Panc1 (cell line): ENCODE measurements at regions not wholly inside any gene's neighbourhood (a gene's known extent, or its start where the extent isn't known, plus 50 kb on each side); places are given as distances from the start of the nearest gene placed in this dataset.

ENCODE experiments used
- ATAC-seq: fragments of 200-7000 bp; cut with Tn5 transposase; 2 replicates; pipeline ENCODE4 v1.9.1; 2020; ENCODE audit warnings: mild to moderate bottlenecking, moderate library complexity
- BruUV-seq: library from RNA; stranded (reverse); fragments of 400-500 nt; replicated peaks from 2 replicates; lab custom pipeline; 2021; lab: Mats Ljungman, UMichigan
- CTCF ChIA-PET: fragments of 300-600 bp; sonication (Branson Sonifier 250); formaldehyde crosslinking; loops from one replicate; lab custom pipeline; 2022; ENCODE audit warnings: antibody characterized with exemption; lab: Charles Lee
- POLR2A ChIA-PET: fragments of 300-600 bp; sonication (Branson Sonifier 250); formaldehyde crosslinking; loops from one replicate; lab custom pipeline; 2022; ENCODE audit warnings: antibody characterized with exemption; lab: Charles Lee
- DNase-seq: peaks from one replicate; pipeline ENCODE4 v3.0.0-alpha.2; 2010; ENCODE audit warnings: low read depth, low spot score
- H3K27ac ChIP-seq: 2 replicates; pipeline ENCODE4 v1.5.1; 2011; ENCODE audit warnings: mild to moderate bottlenecking, low read length, inconsistent platforms
- H3K27me3 ChIP-seq: fragments of 200-500 bp; sonication (Bioruptor generic); 2 replicates; pipeline ENCODE4 v1.6.0; 2014; ENCODE audit warnings: low read length, inconsistent platforms; ENCODE audit not compliant: control insufficient read depth, insufficient read depth
- H3K36me3 ChIP-seq: fragments of 200-500 bp; sonication (Bioruptor generic); 2 replicates; pipeline ENCODE4 v1.5.1; 2014; ENCODE audit warnings: inconsistent platforms, mild to moderate bottlenecking, low read length, moderate library complexity; ENCODE audit not compliant: control insufficient read depth, insufficient read depth
- H3K4me1 ChIP-seq: 2 replicates; pipeline ENCODE4 v1.5.1; 2011; ENCODE audit warnings: inconsistent platforms, mild to moderate bottlenecking, low read length, moderate library complexity; ENCODE audit not compliant: control insufficient read depth, insufficient read depth
- H3K4me3 ChIP-seq, 2 experiments: 2 replicates each; pipeline ENCODE4 v1.5.1; 2011 to 2012; ENCODE audit warnings: low read depth in 2 of 2, low read length in 2 of 2, mild to moderate bottlenecking in 2 of 2, inconsistent platforms in 1 of 2, moderate library complexity in 1 of 2
- H3K9me3 ChIP-seq: fragments of 200-500 bp; sonication (Bioruptor generic); 2 replicates; pipeline ENCODE4 v1.5.1; 2014; ENCODE audit warnings: low read depth, mild to moderate bottlenecking, inconsistent platforms, low read length, moderate library complexity; ENCODE audit not compliant: control insufficient read depth, insufficient read depth
- CTCF ChIP-seq: fragments of 450-650 bp; IDR thresholded peaks from 2 replicates; pipeline ENCODE4 v1.5.1; 2017; ENCODE audit warnings: mild to moderate bottlenecking
- POLR2AphosphoS5 ChIP-seq: IDR thresholded peaks from 2 replicates; pipeline ENCODE4 v1.6.1; 2012; ENCODE audit warnings: mild to moderate bottlenecking, low read depth, low read length, moderate library complexity
- REST ChIP-seq, 2 experiments: IDR thresholded peaks; 2 replicates each; pipeline ENCODE4 v1.6.1; 2011 to 2012; ENCODE audit warnings: low read depth in 2 of 2, control low read depth in 1 of 2, low read length in 1 of 2, mild to moderate bottlenecking in 1 of 2, moderate library complexity in 1 of 2; ENCODE audit not compliant: insufficient read depth in 1 of 2
- SIN3A ChIP-seq: IDR thresholded peaks from 2 replicates; pipeline ENCODE4 v1.6.1; 2012; ENCODE audit warnings: low read depth, mild to moderate bottlenecking, low read length, moderate library complexity, borderline replicate concordance; ENCODE audit not compliant: insufficient read depth
- TCF7L2 ChIP-seq: IDR thresholded peaks from 2 replicates; pipeline ENCODE4 v1.6.1; 2011; ENCODE audit warnings: mild to moderate bottlenecking, low read depth, low read length, inconsistent platforms
- in situ Hi-C: cut with HindIII; loops from 2 replicates; pipeline ENCODE4 v1.10.0; 2016; ENCODE audit warnings: low sequenced_read_pairs, low pct_unique_long_range_greater_than_20kb
- intact Hi-C: fragments of 100-400 bp; cut with micrococcal nuclease; formaldehyde crosslinking; loops from one replicate; pipeline ENCODE4 v1.10.0; 2022; ENCODE audit not compliant: unreplicated experiment

- H3K4me3 ChIP-seq, result no peak overlapping the region
- ChIA-PET POLR2A (no interaction called here), CTCF (no interaction called here)
- no peak overlapping the region for H3K27ac ChIP-seq
- TF ChIP-seq SIN3A, result no peak
- no peak for TF ChIP-seq REST (IDR thresholded peaks at IDR 0.05; ENCODE audit: insufficient read depth in 1 of 2, low read depth in 2 of 2, low read length in 1 of 2)
- TF ChIP-seq CTCF, result no peak
- TF ChIP-seq POLR2AphosphoS5, result no peak
- TF ChIP-seq TCF7L2, result no peak
- no peaks in the 10 kb centered on the region for H3K36me3 ChIP-seq
- H3K27me3 ChIP-seq, result no peaks in the 10 kb centered on the region
- ATAC-seq (no peak), DNase-seq (no peak)
- no TSS peak for BruUV-seq
- H3K9me3 ChIP-seq, result no peaks in the 10 kb centered on the region
- in situ Hi-C loops (no loop called here), intact Hi-C loops (no loop called here)
- H3K4me1 ChIP-seq, result no peaks in the 10 kb centered on the region
Observed at GRCh38 chr10:55398497-55398882, 597.5 kb upstream of the PCDH15 start.

- Histone ChIP-seq H3K4me3 (no peak overlapping the region), H3K36me3 (no peaks in the 10 kb centered on the region), H3K27me3 (no peaks in the 10 kb centered on the region), H3K4me1 (no peaks in the 10 kb centered on the region), H3K9me3 (no peaks in the 10 kb centered on the region), H3K27ac (no peak overlapping the region)
- ChIA-PET POLR2A (no interaction called here), CTCF (no interaction called here)
- intact Hi-C loops, result no loop called here
- in situ Hi-C loops, result no loop called here
- no TSS peak for BruUV-seq
- DNase-seq, result no peak
- no peak for TF ChIP-seq CTCF
- ATAC-seq, result no peak
Observed at GRCh38 chr10:55397777-55398496, 596.9 kb upstream of the PCDH15 start.
